Daoy (cell line): ENCODE measurements at regions not wholly inside any gene's neighbourhood (a gene's known extent, or its start where the extent isn't known, plus 50 kb on each side); places are given as distances from the start of the nearest gene placed in this dataset.

Experiments
- DNase-seq: peaks from one replicate; pipeline ENCODE4 v3.0.0-alpha.2; 2015; ENCODE audit warnings: low read depth

DNA sequence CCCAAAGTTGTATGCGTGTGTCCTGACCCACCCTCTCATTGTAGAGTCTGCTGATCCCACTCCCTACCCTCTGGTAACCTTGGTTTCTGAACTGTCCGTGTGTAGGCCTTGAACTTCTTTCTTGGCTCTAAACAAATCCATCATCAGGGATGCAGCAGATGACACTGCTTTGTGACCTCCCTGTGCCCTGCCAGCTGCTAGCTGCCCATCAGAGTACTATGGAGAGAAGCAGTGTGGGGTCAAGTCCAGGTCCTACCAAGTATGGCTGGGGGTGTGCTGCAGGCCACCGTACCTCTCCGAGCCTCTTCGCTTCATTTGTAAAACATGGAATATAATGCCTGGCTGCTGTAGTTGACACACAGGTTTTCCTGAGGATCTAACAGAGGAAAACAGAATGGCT lies 183.5 kb upstream of the RBPJ start:
- DNase-seq: no peak

DNA sequence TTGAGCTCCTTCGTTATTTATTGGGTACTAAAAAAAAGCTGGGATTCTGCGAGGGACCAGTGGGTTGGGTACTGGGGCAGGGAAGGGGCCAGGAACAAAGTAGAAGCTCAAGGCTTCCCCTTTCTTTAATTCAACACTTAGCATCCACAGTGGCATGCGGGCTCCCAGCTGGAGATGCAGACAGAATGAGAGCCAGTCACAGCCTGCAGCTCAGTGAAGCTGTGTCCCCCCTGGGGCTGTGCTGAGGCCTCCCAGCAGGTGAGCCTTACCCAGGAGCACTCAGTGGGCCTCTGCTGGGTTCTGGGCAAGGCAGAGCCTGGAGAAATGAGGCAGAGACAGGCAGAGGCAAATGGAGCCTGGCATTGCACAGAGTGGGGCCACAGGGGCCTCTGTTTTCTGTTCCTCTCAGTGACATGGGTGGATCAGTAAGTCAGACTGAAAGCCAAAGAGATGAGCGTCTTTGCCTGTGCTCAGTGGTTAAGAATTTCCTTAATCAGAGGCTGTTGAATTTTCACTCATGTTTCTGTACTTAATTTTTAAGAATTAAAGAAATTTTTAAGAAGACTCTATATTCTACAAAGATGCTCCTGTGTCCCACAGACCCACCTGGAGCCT lies 181.4 kb upstream of the RBPJ start:
- DNase-seq: no peak

DNA sequence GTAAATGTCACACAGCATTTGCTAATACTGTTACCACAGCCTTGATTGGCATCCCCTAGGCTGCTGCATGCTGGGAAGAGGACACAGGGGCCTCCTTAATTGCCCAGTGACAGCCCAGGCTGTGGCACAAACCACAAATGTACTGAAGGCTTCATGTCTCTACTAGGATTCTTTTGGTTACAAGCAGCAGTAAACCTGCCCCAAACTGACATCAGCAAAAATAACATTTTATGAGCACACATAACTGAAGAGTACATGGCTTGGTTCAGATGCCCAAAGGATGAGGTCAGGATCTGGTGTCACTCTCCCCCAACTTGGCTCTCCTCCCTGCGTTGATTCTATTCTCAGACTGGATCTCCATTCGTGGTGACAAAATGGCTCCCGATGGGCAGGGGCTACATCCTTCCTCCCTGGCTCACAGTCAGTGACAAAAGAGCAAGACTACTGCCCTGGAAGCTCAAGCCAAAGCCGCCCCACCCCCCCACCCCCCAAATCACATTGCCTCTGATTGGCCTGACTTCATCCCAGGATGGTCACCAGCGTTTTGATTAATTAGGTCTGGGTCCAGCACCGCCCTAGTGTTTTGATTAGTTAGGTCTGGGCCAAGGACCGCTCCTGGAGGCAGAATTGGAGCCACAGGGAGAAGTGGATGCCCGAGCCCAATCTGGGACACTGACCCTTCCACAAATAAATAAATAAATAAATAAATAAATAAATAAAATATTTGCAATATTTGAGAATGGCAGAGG lies 180.5 kb upstream of the RBPJ start:
- DNase-seq: peak; percentile 46

DNA sequence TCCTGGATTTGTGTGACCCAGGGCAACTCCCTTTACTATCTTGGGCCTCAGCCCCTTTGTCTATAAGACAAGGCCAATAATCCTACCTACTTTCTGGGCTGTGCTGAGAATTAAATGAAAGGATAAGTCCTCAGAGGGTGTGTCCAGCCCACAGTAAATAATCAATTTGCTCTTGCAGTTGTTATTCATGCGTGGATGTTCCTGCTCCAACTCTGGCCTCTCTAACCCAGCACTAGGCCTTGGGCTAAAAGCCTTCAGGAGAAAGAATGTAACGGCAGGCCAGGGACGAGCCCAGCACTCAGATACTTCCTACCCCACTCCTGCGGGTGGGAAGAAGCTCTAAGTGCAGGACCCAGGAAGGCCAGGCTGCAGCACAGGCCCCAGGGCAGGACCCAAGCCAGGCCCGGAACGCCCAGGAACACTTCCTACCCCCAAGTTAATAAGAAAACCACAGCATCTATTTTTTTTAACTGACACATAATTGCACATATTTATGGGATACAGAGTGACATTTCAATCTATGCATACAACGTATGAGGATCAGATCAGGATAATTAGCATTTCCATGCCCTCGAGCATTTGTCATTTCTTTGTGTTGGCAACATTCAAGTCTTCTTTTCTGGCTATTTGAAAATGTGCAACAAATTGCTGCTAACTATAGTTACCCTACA lies 179.6 kb upstream of the RBPJ start:
- DNase-seq: no peak

DNA sequence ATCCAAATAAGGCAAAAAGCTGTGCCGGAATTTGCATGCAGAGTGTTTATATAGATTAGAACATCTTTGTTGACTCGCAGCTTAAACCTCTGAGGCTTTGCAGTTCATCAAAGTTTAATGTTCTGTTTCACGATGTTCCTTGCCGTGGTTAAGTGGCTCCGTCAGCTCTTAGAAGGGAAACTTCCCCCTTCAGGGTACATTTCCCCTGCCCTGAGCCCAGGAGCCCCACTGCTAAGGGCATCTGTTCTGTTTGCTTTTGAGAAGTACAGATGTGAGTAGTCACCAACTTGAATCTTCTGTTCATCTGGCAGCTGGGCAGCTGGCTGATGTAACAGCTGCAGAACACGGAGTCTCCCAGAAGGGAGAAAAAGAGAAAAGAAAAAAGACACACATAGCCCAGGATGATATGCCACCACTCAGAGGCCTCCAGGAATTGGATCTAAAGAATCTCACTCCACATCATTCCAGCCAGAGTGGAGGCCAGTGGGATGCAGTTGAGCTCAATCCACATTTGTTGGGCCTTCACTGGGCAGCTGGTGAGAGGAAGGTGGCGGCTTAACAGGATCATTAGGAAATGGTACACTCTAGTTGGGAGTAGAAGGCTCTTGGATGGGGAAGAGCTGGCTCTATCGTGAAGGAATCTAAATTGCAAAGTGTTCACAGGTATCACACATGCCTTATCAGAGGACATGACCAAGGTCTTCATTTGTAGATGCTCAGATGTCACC lies 178.7 kb upstream of the RBPJ start:
- DNase-seq: no peak

DNA sequence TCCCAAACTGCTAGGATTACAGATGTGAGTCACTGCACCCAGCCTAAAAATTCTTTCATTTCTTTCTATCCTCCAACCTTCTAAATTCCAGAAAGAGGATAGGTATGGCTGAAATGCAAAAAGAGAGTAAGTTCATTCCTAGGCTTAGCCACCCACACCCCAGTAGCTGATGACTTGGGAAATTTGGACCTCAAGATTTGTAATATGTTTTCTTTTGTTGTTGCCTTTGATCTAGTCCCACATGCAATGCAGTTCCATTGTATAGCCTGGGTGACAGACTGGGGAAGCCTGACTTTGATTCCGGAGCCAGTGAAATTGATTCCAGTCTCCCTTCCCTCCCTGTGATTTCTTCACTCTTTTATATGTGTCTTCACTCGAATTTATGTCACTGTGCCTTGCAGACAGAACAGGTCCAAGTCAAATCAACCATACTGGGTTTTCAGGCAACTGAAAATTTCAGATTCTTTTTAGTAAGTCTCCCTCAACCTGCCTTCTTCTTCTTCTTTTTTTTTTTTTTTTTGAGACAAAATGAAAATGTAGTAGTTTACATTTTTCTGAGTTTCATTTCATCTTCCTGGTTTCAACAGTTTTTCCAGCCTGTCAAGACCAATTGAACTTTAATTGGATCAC lies 176.2 kb upstream of the RBPJ start:
- DNase-seq: no peak

DNA sequence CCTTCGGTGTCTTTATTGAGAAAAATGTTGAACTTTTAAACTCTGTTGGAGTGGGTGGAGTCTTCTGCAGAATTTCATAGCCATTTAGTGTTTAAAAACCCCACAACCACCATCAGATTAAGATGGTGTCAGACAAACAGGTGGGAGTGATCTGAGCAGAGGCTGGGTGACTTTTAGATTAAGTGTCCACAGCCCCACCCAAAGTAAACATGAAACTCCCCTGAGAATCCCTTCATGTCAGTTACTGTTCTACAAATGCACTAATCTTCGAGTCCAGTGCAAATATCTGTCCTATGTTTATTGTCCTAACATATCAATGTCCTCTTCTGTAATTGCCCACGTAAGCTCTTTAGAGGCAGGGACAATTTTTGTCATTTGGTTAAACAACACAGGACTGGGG lies 175.6 kb upstream of the RBPJ start:
- no peak for DNase-seq

DNA sequence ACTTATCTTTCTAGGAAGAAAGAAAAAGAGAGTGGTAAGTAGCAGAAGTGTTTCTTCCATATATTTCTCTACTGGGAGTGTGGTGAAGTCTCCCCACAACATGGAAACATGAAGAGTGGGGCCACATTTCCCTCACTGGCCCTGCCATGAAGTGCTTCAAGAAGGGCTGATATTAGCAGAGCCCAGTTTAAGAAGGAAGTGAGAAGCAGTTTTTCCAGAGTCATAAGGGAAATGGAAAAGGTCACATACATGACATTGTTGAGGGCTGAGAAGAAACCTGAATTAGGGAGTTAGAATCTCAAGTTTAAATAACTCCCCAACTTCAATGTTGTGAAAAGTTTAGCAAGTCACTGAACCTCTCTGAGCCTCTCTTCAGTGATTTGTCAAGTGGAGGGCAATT lies 171.9 kb upstream of the RBPJ start:
- no peak for DNase-seq

DNA sequence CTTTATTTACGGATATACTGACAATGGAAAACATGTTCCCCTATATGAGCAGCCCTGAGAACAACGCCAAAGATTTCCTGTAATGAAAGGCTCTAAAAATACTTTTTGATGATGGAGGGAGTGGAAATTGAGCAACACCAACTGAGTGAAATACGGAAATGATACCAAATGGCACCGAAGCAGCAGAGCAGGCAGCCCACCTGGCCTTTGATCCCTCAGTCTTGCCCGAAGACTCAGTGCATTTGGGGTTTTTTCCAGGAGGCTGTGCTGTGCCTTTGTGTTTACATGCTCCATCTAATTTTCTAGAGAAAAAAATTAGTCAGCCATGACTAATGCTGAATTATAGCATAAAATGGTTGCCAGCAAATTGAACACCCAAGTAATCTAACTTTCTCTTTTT lies 169.9 kb upstream of the RBPJ start:
- DNase-seq: peak; percentile 10

DNA sequence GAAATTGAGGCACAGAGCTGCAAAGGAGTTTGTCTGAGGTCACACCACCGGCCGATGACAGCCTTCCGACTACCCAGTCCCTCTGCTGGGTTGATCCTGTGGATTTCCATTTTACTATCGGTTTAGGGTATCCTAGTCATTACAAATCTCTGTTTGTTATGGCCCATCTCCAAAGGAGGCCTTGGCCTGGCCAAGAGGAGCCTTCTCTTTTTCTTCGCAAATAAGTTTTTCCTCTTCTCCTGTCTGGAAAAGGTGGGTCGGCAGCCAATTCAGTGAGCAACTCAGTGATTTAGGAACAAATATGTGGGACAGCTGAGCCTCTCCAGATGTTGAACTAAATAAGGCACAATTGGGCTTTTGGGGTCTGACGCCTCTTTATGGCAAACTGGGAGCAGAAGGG lies 169.2 kb upstream of the RBPJ start:
- no peak for DNase-seq

DNA sequence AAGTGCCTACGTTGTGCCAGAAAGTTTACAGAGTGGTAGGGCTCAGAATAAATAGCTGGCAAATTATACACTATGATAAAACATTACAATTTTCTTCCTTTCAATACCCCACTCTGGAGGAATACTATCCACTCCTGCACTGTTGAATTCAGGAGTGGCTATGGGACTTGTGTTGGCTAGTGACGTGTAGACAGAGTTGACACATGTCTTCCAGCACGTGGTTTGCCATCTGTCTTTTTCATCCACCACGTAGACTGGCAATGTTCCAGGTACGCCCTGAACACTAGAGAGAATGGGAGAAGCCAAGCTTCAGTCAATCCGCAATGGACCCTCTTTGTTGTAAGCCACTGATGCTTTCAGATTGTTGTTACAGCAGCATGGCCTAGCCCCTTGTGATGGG lies 168.8 kb upstream of the RBPJ start:
- DNase-seq: no peak

DNA sequence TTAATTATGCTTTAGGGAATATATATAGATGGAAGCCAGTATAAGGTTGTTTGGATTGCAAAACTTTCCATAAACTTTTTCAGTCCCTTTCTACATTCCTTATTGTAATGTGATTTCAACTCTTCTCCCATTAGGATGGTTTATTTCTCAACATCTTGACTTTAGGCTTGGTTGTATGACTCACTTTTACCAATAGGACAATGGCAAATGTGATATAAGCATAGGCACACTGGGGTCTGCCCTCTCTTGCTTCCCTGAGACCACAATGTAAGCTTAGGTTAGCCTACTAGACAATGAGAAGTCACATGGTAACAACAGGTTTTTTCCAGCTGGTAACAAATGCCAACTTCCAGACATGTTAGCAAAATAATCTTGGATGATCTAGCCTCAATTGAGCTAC lies 163.3 kb upstream of the RBPJ start:
- no peak for DNase-seq

DNA sequence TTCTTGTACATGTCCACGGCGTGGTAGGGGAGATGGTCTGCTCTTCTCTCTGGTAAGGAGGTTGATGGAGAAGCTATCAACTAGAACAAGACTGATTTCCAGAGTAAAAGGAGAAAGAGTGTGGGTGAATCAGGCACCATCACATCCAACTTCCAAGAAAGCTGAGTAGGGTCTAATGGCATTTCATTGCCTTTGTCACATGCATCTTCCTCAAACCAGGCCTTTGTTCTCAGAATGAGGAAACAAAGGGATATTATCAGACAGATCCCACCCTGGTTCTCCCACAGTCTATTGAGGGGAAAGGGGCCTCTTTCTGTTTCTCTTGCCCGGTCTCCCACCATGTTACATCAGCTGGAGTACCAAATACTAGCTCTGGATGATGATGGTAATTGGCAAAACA lies 160.2 kb upstream of the RBPJ start:
- DNase-seq: no peak

DNA sequence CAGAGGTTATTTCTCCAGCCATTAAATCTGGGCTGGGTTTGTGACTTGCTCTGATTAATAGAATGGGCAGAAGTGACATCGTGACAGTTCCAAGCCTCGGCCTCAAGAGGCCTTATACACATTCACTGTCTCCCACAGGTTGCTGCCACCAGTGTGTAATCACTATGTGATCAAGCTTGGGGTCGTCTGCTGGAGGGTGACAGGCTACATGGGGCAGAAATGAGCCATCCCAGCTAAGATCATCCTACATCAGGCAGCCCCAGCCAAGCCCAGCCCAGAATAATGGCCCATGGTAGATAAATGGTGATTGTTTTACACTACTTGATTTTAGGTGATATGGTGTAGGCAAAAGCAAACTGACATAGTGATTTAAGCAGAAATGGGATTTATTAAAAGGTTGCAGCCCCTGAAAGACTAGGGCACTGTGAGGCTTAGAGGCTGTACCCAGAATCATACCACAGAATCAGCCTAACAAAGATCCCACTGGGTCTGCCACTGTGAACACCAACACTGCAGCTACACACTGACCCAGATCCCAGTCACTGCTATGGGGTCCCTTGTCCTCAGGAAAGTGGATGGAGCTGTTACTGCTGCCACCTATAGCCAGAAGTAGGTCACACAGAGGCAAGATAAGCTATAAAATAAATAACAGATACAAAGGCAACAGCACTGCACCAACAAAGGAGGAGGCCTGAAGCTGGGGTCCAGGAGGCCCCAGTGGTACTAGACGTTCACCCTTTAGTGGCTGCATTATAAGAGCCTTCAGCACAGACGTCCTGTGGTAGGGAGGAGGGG lies 159.6 kb upstream of the RBPJ start:
- DNase-seq: peak; percentile 12

DNA sequence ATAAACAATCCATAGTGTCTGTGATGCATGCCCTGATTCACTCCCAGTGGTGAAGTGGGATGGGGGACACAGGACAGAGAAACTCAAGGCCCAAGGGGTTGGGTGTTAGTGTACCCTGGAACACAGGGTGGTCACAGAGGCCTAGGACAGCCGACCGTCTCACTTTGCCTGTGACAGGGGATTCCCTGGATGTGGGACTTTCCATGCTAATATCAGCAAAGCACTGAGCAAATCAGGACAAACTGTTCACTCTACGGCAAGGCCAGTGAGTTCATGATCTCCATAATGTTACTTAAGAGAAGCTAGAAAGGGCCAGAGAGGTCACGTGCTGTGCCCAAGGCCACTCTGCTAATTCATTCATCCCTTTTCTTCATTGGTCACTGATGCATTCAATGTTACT lies 158.7 kb upstream of the RBPJ start:
- no peak for DNase-seq

DNA sequence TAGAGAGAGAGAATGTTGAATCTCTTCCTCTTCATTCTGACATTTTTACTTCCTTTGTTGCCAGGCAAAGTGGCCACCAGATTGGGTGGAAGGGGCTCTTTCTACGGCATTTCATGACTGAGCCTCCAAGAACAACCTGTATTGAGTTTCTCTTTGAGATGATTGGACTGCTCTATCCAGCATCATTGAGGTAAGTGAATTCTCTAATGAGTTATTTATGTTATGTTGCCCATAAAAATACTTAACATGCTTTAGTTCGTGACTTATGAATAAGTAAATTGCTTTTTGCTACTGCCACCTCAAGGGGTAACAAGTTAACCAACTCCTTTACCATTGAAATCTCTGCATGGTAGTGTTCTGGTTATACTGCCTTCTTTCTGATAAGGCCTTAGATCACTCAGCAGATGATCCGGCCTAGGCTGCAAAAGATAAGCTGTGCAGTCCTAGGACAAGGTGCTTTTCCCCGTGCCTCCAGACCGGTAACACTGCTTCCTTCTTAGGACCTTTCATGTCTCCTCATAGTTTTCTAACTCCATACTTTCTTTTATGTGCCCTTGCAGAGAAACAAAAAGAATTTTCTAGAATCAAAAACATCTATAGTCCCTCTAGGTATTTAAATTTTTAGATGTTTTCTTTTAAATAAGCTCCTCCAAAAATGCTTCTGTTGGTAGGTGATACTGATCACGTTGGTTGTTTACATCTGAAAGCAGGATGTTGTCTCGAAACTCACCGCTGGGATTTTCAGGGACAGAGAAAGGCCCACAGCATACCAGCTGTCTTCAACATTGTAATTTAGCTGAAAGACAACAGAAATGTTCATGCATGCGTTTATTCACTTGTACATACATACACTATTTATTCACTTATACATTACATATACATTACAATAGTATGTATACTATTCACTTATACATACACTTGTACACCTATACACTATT lies 157.1 kb upstream of the RBPJ start:
- DNase-seq: no peak

DNA sequence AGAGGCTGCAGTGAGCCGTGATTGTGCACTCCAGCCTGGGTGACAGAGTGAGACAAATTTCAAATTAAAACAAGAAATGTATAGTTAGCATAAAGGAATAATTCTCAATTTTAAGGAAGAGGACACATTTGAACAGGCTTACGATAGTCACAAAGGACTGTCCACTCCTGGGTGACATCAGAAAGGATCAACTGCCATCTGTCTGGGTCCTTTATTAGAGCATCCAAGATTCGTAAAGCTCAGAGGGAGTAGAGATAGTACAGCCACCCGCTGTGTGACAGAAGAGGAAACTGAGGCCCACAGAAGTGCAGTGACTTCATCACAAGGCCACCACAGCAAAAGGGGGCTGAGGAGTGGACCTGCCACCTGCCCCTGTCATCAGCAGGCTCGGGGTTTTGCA lies 149.3 kb upstream of the RBPJ start:
- DNase-seq: no peak

DNA sequence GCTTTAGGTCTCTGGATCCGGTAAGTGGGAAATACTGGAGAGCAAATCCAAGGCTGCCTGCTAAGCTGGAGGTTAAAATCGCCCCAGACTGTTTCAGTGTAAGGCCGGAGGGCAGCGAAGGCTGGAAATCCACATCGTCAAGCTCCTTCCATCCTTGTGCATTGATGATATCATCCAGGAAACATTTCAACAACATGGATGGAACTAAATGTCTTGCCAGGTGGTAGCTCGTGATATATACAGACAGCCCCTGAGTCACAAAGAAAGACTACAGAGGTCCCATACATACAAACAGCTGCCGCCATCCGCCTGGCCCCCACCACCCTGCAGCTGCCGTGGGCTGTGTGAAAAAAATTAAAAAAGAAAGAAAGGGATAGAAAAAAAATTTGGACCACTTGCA lies 148.9 kb upstream of the RBPJ start:
- peak; percentile 67 for DNase-seq

DNA sequence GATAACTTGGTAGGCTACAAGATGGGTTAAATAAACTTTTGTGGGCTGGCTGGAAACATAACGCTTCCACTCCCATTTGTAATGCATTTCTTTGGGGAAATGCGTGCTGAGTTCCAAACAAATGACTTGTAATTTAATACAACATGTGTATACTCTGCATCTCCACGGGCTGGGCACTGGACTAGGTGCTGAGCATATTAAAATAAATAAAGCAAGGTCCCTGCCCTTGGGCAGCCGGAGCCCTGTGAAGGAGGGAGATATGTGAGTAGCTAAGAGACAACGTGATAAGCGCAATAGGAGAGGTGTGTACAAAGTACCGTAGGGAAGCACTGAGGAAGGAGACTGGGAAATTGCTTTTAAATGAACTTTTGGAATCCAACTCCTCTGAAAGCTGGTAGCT lies 147.2 kb upstream of the RBPJ start:
- no peak for DNase-seq

DNA sequence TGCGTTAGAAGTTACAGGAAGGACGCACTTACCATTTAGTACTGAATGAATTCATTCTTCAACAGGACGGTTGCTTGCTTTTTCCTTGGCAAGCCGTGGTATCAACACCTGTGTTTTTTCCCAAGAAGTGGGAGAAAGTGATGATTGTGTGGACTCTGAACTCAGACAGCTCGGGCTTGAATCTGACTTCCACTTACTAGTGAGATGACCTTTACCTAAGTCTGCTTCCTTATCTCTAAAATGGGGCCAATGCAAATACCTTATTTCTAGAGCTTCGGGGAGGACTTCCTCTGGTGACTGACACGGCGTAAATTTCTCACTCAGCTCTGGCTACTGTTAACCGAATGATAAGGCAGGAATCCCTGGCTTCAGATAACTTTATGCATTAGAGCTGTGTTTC lies 146.8 kb upstream of the RBPJ start:
- no peak for DNase-seq
